Neural crest cell (in vitro differentiated cells): ENCODE measurements at regions not wholly inside any gene's neighbourhood (a gene's known extent, or its start where the extent isn't known, plus 50 kb on each side); places are given as distances from the start of the nearest gene placed in this dataset.

Experiments used
- DNase-seq: peaks from one replicate; pipeline ENCODE4 v3.0.0; 2021; ENCODE audit warnings: low read depth, mixed read lengths, low spot score
- H3K27ac Mint-ChIP-seq: one replicate; pipeline ENCODE4 v1.8.0; 2021; ENCODE audit warnings: mild to moderate bottlenecking, mixed read lengths; ENCODE audit not compliant: unreplicated experiment
- H3K27me3 Mint-ChIP-seq: 2 replicates; pipeline ENCODE4 v1.8.0; 2021; ENCODE audit warnings: low read depth, mild to moderate bottlenecking, mixed read lengths
- H3K36me3 Mint-ChIP-seq: 2 replicates; pipeline ENCODE4 v1.8.0; 2021; ENCODE audit warnings: low read depth, mild to moderate bottlenecking, mixed read lengths
- H3K4me1 Mint-ChIP-seq: 2 replicates; pipeline ENCODE4 v1.8.0; 2021; ENCODE audit warnings: mixed read lengths
- H3K4me3 Mint-ChIP-seq: one replicate; pipeline ENCODE4 v1.8.0; 2021; ENCODE audit warnings: mild to moderate bottlenecking, mixed read lengths
- H3K9me3 Mint-ChIP-seq: 2 replicates; pipeline ENCODE4 v1.8.0; 2021; ENCODE audit warnings: mixed read lengths
- CTCF ChIP-seq: fragments of 200-600 bp; sonication (generic); conservative IDR thresholded peaks from 2 replicates; pipeline ENCODE4 v1.5.0; 2021; ENCODE audit warnings: antibody characterized with exemption, mild to moderate bottlenecking

GRCh38 chr3:71991681-71992080 lies 206.7 kb upstream of the PROK2 start:
- Mint-ChIP-seq H3K27ac (no peak overlapping the region), H3K4me1 (no peaks in the 10 kb centered on the region), H3K36me3 (no peaks in the 10 kb centered on the region), H3K27me3 (no peaks in the 10 kb centered on the region), H3K4me3 (no peak overlapping the region), H3K9me3 (peaks cover 4% of the 10 kb centered on the region)
- DNase-seq, result no peak
- no peak for TF ChIP-seq CTCF

- Mint-ChIP-seq H3K36me3 (no peaks in the 10 kb centered on the region), H3K27me3 (no peaks in the 10 kb centered on the region), H3K27ac (no peak overlapping the region), H3K4me1 (no peaks in the 10 kb centered on the region), H3K4me3 (no peak overlapping the region), H3K9me3 (peaks cover 4% of the 10 kb centered on the region)
- no peak for TF ChIP-seq CTCF
- DNase-seq, result no peak
Observed at GRCh38 chr3:71991046-71991445, 206.1 kb upstream of the PROK2 start.

GRCh38 chr3:71990545-71990944 lies 205.6 kb upstream of the PROK2 start:
- no peak for TF ChIP-seq CTCF
- peaks cover 4% of the 10 kb centered on the region for H3K9me3 Mint-ChIP-seq

GRCh38 chr3:71989165-71989564 lies 204.2 kb upstream of the PROK2 start:
- Mint-ChIP-seq H3K27me3 (no peaks in the 10 kb centered on the region), H3K27ac (no peak overlapping the region), H3K4me3 (no peak overlapping the region), H3K4me1 (no peaks in the 10 kb centered on the region), H3K36me3 (no peaks in the 10 kb centered on the region), H3K9me3 (peaks cover 4% of the 10 kb centered on the region)
- no peak for TF ChIP-seq CTCF
- no peak for DNase-seq

More at GRCh38 chr3:71990545-71990944, 205.6 kb upstream of the PROK2 start:
- Mint-ChIP-seq H3K27me3 (no peaks in the 10 kb centered on the region), H3K4me1 (no peaks in the 10 kb centered on the region), H3K4me3 (no peak overlapping the region), H3K27ac (no peak overlapping the region), H3K36me3 (no peaks in the 10 kb centered on the region)
- DNase-seq, result no peak

- no peaks in the 10 kb centered on the region for H3K27me3 Mint-ChIP-seq
- H3K4me1 Mint-ChIP-seq, result no peaks in the 10 kb centered on the region
- DNase-seq, result no peak
- no peak overlapping the region for H3K4me3 Mint-ChIP-seq
- H3K36me3 Mint-ChIP-seq, result no peaks in the 10 kb centered on the region
- peaks cover 4% of the 10 kb centered on the region for H3K9me3 Mint-ChIP-seq
- H3K27ac Mint-ChIP-seq, result no peak overlapping the region
- TF ChIP-seq CTCF, result no peak
Observed at GRCh38 chr3:71987828-71988227, 202.9 kb upstream of the PROK2 start.
